Cardiac muscle cell (in vitro differentiated cells and primary cell): ENCODE measurements at regions not wholly inside any gene's neighbourhood (a gene's known extent, or its start where the extent isn't known, plus 50 kb on each side); places are given as distances from the start of the nearest gene placed in this dataset.

Source experiments
- DNase-seq, 2 donors: peaks; one replicate each; pipeline versions ENCODE4 v3.0.0 to v3.0.0-alpha.2; 2010 to 2017; ENCODE audit warnings: low read depth in 1 of 2, low spot score in 1 of 2
- H3K27ac ChIP-seq: fragments of 200-600 bp; sonication (generic); 2 replicates; pipeline ENCODE4 v1.5.1; 2016
- H3K27me3 ChIP-seq: fragments of 200-600 bp; sonication (generic); 2 replicates; pipeline ENCODE4 v1.6.0; 2016; ENCODE audit warnings: control low read depth
- H3K36me3 ChIP-seq: fragments of 200-600 bp; sonication (generic); 2 replicates; pipeline ENCODE4 v1.5.1; 2016; ENCODE audit warnings: control low read depth
- H3K4me1 ChIP-seq: fragments of 200-600 bp; sonication (generic); 2 replicates; pipeline ENCODE4 v1.8.1; 2017; ENCODE audit warnings: low read depth, mild to moderate bottlenecking, mixed run types
- H3K4me3 ChIP-seq: fragments of 200-600 bp; sonication (generic); 2 replicates; pipeline ENCODE4 v1.5.1; 2016; ENCODE audit warnings: mild to moderate bottlenecking
- H3K9me3 ChIP-seq: fragments of 200-600 bp; sonication (generic); 2 replicates; pipeline ENCODE4 v1.5.1; 2017; ENCODE audit warnings: low read depth, mild to moderate bottlenecking, control low read depth
- TF ChIP-seq, protein P1 (sequence below): IDR thresholded peaks from 2 replicates; pipeline ENCODE4 v1.5.1; 2012; ENCODE audit warnings: low read depth, mild to moderate bottlenecking, low read length

DNA sequence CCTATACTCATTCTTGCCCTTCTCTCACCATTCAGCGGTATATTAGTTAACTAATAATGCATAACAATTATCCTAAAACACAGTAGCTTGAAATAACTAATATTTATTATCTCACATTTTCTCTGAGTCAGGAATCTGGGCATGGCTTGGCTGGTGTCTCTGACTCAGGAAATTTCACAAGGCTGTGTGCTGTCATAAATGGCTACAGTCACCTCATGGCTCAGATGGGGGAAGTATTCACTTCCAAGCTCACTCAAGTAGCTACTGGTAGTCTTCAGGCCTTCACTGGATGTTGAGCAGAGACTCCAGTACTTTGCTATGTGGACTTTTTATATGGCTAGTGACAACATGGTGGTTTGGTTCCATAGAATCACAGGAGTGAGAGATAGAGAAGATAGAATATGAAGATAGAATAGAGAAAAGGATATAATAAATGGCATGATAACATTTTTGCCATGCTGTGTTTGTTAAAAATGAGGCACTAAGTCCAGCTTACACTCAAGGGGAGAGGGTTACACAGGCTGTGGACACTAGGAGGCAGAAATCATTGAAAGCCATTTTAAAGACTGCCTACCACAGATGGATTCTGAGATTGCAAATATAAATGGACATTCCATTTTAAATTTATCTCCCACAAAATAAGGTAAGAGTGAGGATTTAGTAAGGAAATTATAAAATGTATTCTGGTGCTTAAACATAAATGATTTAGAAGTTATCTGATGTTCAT lies 997.8 kb upstream of the CHORDC1 start:
- H3K27ac ChIP-seq: peak overlapping the region; percentile 78
- peak in 1 of 2 donors; percentile 55 for DNase-seq
- TF ChIP-seq, protein P1, sequence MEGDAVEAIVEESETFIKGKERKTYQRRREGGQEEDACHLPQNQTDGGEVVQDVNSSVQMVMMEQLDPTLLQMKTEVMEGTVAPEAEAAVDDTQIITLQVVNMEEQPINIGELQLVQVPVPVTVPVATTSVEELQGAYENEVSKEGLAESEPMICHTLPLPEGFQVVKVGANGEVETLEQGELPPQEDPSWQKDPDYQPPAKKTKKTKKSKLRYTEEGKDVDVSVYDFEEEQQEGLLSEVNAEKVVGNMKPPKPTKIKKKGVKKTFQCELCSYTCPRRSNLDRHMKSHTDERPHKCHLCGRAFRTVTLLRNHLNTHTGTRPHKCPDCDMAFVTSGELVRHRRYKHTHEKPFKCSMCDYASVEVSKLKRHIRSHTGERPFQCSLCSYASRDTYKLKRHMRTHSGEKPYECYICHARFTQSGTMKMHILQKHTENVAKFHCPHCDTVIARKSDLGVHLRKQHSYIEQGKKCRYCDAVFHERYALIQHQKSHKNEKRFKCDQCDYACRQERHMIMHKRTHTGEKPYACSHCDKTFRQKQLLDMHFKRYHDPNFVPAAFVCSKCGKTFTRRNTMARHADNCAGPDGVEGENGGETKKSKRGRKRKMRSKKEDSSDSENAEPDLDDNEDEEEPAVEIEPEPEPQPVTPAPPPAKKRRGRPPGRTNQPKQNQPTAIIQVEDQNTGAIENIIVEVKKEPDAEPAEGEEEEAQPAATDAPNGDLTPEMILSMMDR: no peak
- no peaks in the 10 kb centered on the region for H3K27me3 ChIP-seq
- no peaks in the 10 kb centered on the region for H3K9me3 ChIP-seq
- H3K4me1 ChIP-seq: peaks cover 37% of the 10 kb centered on the region
- H3K4me3 ChIP-seq: no peak overlapping the region
- no peaks in the 10 kb centered on the region for H3K36me3 ChIP-seq

GRCh38 chr11:91219535-91219934 lies 996.7 kb upstream of the CHORDC1 start:
- H3K9me3 ChIP-seq: no peaks in the 10 kb centered on the region
- H3K4me1 ChIP-seq: peaks cover 37% of the 10 kb centered on the region
- peak overlapping the region; percentile 78 for H3K27ac ChIP-seq
- TF ChIP-seq, protein P1: no peak
- H3K4me3 ChIP-seq: no peak overlapping the region
- H3K36me3 ChIP-seq: no peaks in the 10 kb centered on the region
- DNase-seq: peak; percentile 32 to 36
- H3K27me3 ChIP-seq: no peaks in the 10 kb centered on the region

- Histone ChIP-seq H3K9me3 (no peaks in the 10 kb centered on the region), H3K27me3 (no peaks in the 10 kb centered on the region), H3K36me3 (no peaks in the 10 kb centered on the region), H3K4me1 (no peaks in the 10 kb centered on the region), H3K27ac (no peak overlapping the region), H3K4me3 (no peak overlapping the region)
- no peak for DNase-seq
- TF ChIP-seq, protein P1: no peak
Observed at GRCh38 chr11:91209751-91210150, 986.9 kb upstream of the CHORDC1 start.

GRCh38 chr11:91209306-91209705 lies 986.5 kb upstream of the CHORDC1 start:
- no peaks in the 10 kb centered on the region for H3K9me3 ChIP-seq
- TF ChIP-seq, protein P1: no peak
- DNase-seq: no peak
- no peaks in the 10 kb centered on the region for H3K36me3 ChIP-seq
- no peak overlapping the region for H3K27ac ChIP-seq
- no peaks in the 10 kb centered on the region for H3K27me3 ChIP-seq
- no peak overlapping the region for H3K4me3 ChIP-seq
- no peaks in the 10 kb centered on the region for H3K4me1 ChIP-seq

- TF ChIP-seq, protein P1: no peak
- H3K27ac ChIP-seq: no peak overlapping the region
- no peaks in the 10 kb centered on the region for H3K4me1 ChIP-seq
- no peak for DNase-seq
- H3K27me3 ChIP-seq: no peaks in the 10 kb centered on the region
- H3K4me3 ChIP-seq: no peak overlapping the region
- no peaks in the 10 kb centered on the region for H3K9me3 ChIP-seq
- H3K36me3 ChIP-seq: no peaks in the 10 kb centered on the region
Observed at GRCh38 chr11:91199866-91200265, 977.0 kb upstream of the CHORDC1 start.
